ENCODE measurements at regions not wholly inside any gene's neighbourhood (a gene's known extent, or its start where the extent isn't known, plus 50 kb on each side); places are given as distances from the start of the nearest gene placed in this dataset.

DNA sequence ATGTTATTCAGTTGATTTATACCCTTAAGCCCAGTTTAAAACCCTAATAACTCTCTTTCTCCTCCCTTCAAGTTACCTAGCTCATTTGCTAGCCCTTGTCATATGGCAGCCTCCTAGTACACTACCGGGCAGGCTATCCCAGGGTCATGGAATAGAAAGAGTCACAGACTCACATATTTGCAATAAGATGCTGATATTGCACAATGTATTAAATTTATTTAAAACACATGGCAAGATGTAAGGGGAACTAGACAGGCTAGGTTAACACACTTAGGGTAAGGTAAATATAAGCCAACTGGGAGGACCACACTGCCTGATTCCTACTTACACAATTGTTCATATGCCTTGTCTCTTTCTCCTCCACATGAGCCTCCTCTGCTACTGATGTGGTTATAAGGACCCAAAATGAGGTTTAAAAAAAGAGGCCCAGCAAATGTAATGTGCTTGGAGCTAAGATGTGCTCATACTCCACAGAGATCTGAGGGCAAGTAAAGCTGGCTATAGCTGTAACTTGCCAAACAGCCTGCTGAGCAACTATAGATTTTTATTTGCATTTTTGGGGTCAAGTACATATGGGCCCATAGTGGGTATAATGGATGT, 130.0 kb downstream of the ENC1 start:
- WGBS, 2 donors: 89 to 100% methylated on average over 1 of the region's 1 CpG
- H3K27ac ChIP-seq: no peak overlapping the region
- no peaks in the 10 kb centered on the region for H3K27me3 ChIP-seq
- TF ChIP-seq POLR2A (IDR thresholded peaks at IDR 0.05): no peak
- TF ChIP-seq, protein P1, sequence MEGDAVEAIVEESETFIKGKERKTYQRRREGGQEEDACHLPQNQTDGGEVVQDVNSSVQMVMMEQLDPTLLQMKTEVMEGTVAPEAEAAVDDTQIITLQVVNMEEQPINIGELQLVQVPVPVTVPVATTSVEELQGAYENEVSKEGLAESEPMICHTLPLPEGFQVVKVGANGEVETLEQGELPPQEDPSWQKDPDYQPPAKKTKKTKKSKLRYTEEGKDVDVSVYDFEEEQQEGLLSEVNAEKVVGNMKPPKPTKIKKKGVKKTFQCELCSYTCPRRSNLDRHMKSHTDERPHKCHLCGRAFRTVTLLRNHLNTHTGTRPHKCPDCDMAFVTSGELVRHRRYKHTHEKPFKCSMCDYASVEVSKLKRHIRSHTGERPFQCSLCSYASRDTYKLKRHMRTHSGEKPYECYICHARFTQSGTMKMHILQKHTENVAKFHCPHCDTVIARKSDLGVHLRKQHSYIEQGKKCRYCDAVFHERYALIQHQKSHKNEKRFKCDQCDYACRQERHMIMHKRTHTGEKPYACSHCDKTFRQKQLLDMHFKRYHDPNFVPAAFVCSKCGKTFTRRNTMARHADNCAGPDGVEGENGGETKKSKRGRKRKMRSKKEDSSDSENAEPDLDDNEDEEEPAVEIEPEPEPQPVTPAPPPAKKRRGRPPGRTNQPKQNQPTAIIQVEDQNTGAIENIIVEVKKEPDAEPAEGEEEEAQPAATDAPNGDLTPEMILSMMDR (IDR thresholded peaks at IDR 0.05): no peak
- intact Hi-C loops (cut with DNase I; ENCODE audit: low total_unique reads): no loop called here
- DNase-seq: no peak
- no peaks in the 10 kb centered on the region for H3K9me3 ChIP-seq
- H3K4me1 ChIP-seq: no peaks in the 10 kb centered on the region
- no peaks in the 10 kb centered on the region for H3K36me3 ChIP-seq (ENCODE audit: low read depth, missing control alignments)
- H3K4me3 ChIP-seq: no peak overlapping the region

DNA sequence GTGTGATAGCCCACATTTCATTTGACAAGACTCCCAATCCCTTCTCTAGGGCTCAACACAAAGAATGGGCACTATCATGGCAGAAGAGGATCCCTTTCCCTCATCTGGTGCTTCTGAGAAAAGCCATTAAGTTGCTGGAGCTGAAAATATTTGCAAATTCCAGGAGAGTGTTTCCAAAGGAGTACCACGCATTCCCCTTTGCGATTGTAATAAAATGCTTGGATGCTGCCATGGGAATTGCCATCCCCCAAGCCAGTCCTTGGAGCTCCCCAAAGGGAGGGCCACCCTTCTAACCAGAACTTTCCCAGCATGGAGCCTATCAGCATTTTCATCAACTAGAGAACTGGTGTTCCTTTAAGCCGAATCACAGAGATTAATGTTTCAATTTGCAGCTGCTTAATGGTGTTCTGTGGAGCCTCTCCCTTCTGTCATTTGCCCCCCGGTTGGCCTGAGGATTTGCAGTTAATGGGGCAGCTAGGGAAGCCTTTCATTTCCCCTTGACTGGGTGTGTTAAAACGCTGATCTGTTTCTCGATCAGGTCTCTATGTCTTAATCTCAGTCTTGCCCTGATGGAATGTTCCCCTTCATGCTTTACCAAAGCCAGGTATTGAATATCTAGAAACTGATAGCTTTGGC, 133.0 kb downstream of the ENC1 start:
- DNase-seq: no peak
- no peaks in the 10 kb centered on the region for H3K4me1 ChIP-seq
- H3K36me3 ChIP-seq (ENCODE audit: low read depth, missing control alignments): no peaks in the 10 kb centered on the region
- H3K9me3 ChIP-seq: no peaks in the 10 kb centered on the region
- TF ChIP-seq, protein P1 (IDR thresholded peaks at IDR 0.05): no peak
- no peak for TF ChIP-seq POLR2A (IDR thresholded peaks at IDR 0.05)
- no peak overlapping the region for H3K4me3 ChIP-seq
- no peak overlapping the region for H3K27ac ChIP-seq
- intact Hi-C loops (cut with DNase I; ENCODE audit: low total_unique reads): no loop called here
- 79 to 80% methylated on average over 6 of the region's 6 CpGs for WGBS, 2 donors
- H3K27me3 ChIP-seq: no peaks in the 10 kb centered on the region

DNA sequence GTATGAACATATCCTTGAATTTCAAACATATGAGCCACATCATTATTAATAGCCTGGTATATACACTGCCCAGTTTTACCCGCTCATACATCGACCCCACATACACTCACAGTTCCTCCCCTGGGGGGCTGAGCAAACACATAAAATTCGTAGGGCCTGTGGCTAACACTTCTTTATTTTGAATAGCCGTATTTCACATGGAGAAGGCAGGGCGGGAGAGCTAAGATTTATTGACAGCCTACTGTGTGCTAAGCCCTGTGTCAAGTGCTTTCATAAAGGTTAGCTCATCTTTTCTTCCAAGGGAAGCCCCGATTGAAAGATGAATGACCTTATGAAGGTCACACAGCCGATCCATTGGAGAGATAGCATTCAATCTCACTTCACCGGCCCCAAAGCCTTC, 134.4 kb downstream of the ENC1 start:
- Histone ChIP-seq H3K9me3 (no peaks in the 10 kb centered on the region), H3K27me3 (no peaks in the 10 kb centered on the region), H3K4me3 (no peak overlapping the region), H3K36me3 (ENCODE audit: low read depth, missing control alignments) (no peaks in the 10 kb centered on the region), H3K27ac (no peak overlapping the region), H3K4me1 (no peaks in the 10 kb centered on the region)
- 85 to 89% methylated on average over 6 to 8 of the region's 8 CpGs for WGBS, 2 donors
- no peak for DNase-seq
- intact Hi-C loops (cut with DNase I; ENCODE audit: low total_unique reads): no loop called here
- TF ChIP-seq POLR2A (IDR thresholded peaks at IDR 0.05): no peak
- TF ChIP-seq, protein P1 (IDR thresholded peaks at IDR 0.05): no peak

DNA sequence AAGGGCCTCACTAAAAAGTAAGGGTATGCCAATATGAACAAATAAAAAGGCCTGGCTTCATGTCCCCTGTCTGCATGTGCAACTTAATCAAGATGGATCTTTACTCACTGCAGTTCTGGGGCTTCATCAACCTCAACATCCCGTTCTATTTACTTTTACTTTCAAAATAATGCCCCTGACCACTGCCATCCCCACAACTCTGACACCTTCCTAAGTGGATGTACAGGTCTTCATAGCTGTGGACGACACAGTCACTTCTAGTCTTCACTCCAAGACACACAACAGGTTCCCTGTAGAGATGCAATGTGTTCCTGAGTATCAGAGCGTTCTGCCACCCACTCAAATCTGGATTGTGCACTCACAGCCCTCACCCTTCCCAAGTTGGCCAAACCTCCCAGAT, 136.1 kb downstream of the ENC1 start:
- DNase-seq: no peak
- intact Hi-C loops (cut with DNase I; ENCODE audit: low total_unique reads): no loop called here
- H3K27ac ChIP-seq: no peak overlapping the region
- H3K4me3 ChIP-seq: no peak overlapping the region
- no peak for TF ChIP-seq POLR2A (IDR thresholded peaks at IDR 0.05)
- TF ChIP-seq, protein P1 (IDR thresholded peaks at IDR 0.05): no peak
- H3K4me1 ChIP-seq: no peaks in the 10 kb centered on the region
- H3K36me3 ChIP-seq (ENCODE audit: low read depth, missing control alignments): no peaks in the 10 kb centered on the region
- 63 to 65% methylated on average over 3 of the region's 3 CpGs for WGBS, 2 donors
- H3K9me3 ChIP-seq: no peaks in the 10 kb centered on the region
- no peaks in the 10 kb centered on the region for H3K27me3 ChIP-seq

DNA sequence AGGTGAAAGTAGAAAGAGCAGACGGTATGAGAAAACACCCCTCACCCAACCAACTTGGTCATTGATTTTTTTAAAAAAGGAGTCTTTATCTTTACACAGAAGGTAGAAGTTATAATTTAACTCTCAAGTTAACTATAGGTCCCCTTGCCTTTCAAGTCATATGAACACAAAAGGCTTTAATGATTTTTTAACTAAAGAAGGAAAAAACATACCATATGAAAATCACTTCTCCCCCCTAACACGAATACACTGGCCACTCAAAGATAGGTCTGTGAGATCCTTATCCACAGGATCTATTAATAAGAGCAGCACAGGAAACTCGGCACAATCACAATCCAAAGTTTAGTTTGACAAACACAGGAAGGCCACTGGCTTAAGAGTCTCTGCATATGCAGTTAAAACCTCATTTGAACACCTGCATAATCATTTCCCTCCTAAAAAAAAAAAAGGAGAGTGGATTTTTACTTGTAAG, 138.0 kb downstream of the ENC1 start:
- WGBS, 2 donors: 75 to 81% methylated on average over 3 of the region's 3 CpGs
- no peaks in the 10 kb centered on the region for H3K27me3 ChIP-seq
- TF ChIP-seq POLR2A (IDR thresholded peaks at IDR 0.05): no peak
- TF ChIP-seq, protein P1 (IDR thresholded peaks at IDR 0.05): no peak
- H3K27ac ChIP-seq: no peak overlapping the region
- intact Hi-C loops (cut with DNase I; ENCODE audit: low total_unique reads): no loop called here
- no peaks in the 10 kb centered on the region for H3K4me1 ChIP-seq
- no peak overlapping the region for H3K4me3 ChIP-seq
- H3K9me3 ChIP-seq: no peaks in the 10 kb centered on the region
- no peaks in the 10 kb centered on the region for H3K36me3 ChIP-seq (ENCODE audit: low read depth, missing control alignments)
- no peak for DNase-seq

Measured in testis (tissue), 2 donors.